ENCODE measurements at regions not wholly inside any gene's neighbourhood (a gene's known extent, or its start where the extent isn't known, plus 50 kb on each side); places are given as distances from the start of the nearest gene placed in this dataset.

DNA sequence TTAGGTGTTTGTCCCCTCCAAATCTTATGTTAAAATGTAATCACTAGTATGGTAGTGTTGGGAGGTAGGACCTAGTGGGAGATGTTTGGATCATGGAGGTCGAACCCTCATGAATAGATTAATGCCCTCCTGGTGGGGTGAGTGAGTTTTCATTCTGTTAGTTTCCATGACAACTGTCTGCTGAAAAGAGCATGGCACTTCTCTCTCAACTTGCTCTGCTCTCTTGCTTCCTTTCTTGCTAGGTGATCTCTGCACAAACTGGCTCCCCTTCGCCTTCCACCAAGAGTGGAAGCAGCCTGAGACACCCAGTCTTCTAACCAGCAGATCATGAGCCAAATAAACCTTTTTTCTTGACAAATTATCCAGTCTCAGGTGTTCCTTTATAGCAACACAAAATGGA lies 853.9 kb downstream of the SORCS1 start:
- Histone ChIP-seq H3K36me3 (ENCODE audit: control insufficient read depth, insufficient read depth, low read length) (no peaks in the 10 kb centered on the region), H3K4me1 (no peaks in the 10 kb centered on the region), H3K9me3 (no peaks in the 10 kb centered on the region), H3K27me3 (replicated peaks; ENCODE audit: control insufficient read depth, insufficient read depth, low read length) (no peaks in the 10 kb centered on the region), H3K4me3 (ENCODE audit: low read depth, low read length) (no peak overlapping the region)
- TF ChIP-seq, protein P1, sequence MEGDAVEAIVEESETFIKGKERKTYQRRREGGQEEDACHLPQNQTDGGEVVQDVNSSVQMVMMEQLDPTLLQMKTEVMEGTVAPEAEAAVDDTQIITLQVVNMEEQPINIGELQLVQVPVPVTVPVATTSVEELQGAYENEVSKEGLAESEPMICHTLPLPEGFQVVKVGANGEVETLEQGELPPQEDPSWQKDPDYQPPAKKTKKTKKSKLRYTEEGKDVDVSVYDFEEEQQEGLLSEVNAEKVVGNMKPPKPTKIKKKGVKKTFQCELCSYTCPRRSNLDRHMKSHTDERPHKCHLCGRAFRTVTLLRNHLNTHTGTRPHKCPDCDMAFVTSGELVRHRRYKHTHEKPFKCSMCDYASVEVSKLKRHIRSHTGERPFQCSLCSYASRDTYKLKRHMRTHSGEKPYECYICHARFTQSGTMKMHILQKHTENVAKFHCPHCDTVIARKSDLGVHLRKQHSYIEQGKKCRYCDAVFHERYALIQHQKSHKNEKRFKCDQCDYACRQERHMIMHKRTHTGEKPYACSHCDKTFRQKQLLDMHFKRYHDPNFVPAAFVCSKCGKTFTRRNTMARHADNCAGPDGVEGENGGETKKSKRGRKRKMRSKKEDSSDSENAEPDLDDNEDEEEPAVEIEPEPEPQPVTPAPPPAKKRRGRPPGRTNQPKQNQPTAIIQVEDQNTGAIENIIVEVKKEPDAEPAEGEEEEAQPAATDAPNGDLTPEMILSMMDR (IDR thresholded peaks at IDR 0.05; ENCODE audit: insufficient read depth in 1 of 2, low read depth in 1 of 2, low read length in 1 of 2, severe bottlenecking in 1 of 2, unreplicated experiment in 1 of 2) = no peak
- H3K27me3 Mint-ChIP-seq (ENCODE audit: insufficient read depth, unreplicated experiment) = no peaks in the 10 kb centered on the region
- no peaks in the 10 kb centered on the region for H3K4me1 Mint-ChIP-seq (ENCODE audit: low read depth, unreplicated experiment)
- no peak overlapping the region for H3K4me3 Mint-ChIP-seq (ENCODE audit: unreplicated experiment)
- no TSS peak for BruUV-seq (replicated peaks)
- no peak overlapping the region for H3K27ac Mint-ChIP-seq (ENCODE audit: unreplicated experiment)
- H3K9me3 Mint-ChIP-seq (ENCODE audit: unreplicated experiment) = no peaks in the 10 kb centered on the region
- H3K36me3 Mint-ChIP-seq (ENCODE audit: insufficient read depth, unreplicated experiment) = no peaks in the 10 kb centered on the region
- no peak for DNase-seq
- ChIA-PET POLR2A (no interaction called here), CTCF (no interaction called here)
- intact Hi-C loops (cut with micrococcal nuclease; ENCODE audit: unreplicated experiment) = no loop called here

DNA sequence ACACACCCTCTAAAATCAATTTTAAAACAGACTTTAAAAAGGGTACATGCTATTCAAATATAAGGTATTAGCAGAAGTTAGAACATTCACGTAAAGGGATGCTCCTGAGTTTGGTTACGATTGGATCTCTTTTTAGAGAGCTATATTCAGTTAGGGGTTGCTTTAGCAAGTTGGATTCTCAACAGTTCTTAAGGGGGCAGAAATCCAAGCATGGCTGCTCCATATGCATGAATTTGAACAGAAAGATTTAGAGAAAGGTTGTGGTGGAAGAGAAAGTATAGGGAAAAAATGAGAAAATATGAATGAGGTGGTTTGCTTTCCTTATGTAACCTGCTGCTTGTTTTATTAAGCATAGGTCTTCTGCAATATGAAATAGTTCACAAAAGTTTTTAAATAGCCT lies 855.1 kb downstream of the SORCS1 start:
- no peak overlapping the region for H3K27ac Mint-ChIP-seq (ENCODE audit: unreplicated experiment)
- Histone ChIP-seq H3K4me1 (no peaks in the 10 kb centered on the region), H3K4me3 (ENCODE audit: low read depth, low read length) (no peak overlapping the region), H3K27me3 (replicated peaks; ENCODE audit: control insufficient read depth, insufficient read depth, low read length) (no peaks in the 10 kb centered on the region), H3K9me3 (no peaks in the 10 kb centered on the region), H3K36me3 (ENCODE audit: control insufficient read depth, insufficient read depth, low read length) (no peaks in the 10 kb centered on the region)
- no peaks in the 10 kb centered on the region for H3K4me1 Mint-ChIP-seq (ENCODE audit: low read depth, unreplicated experiment)
- no peak for DNase-seq
- H3K27me3 Mint-ChIP-seq (ENCODE audit: insufficient read depth, unreplicated experiment) = no peaks in the 10 kb centered on the region
- no peaks in the 10 kb centered on the region for H3K9me3 Mint-ChIP-seq (ENCODE audit: unreplicated experiment)
- POLR2A ChIA-PET = no interaction called here
- BruUV-seq (replicated peaks) = no TSS peak
- CTCF ChIA-PET = no interaction called here
- intact Hi-C loops (cut with micrococcal nuclease; ENCODE audit: unreplicated experiment) = no loop called here
- TF ChIP-seq, protein P1 (IDR thresholded peaks at IDR 0.05; ENCODE audit: insufficient read depth in 1 of 2, low read depth in 1 of 2, low read length in 1 of 2, severe bottlenecking in 1 of 2, unreplicated experiment in 1 of 2) = no peak
- no peaks in the 10 kb centered on the region for H3K36me3 Mint-ChIP-seq (ENCODE audit: insufficient read depth, unreplicated experiment)
- no peak overlapping the region for H3K4me3 Mint-ChIP-seq (ENCODE audit: unreplicated experiment)

DNA sequence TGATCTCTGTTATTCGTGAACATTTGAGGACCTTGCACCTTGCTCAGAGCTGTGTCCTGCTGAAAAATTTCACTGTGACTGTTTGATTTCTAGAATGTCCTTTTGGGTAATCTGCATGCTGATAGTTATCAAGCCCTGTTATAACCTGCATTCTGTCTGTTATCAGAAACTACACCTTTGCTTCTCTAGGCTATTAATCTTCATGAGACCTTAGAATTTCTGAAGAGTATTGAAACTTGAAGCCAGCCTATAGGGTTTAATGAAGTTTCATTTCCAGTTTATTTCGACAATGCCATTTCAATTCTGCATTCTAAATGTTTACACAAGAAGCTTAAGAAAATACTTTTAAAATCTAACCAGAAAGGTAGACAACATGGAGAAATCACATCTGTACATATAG lies 856.2 kb downstream of the SORCS1 start:
- CTCF ChIA-PET = no interaction called here
- Histone ChIP-seq H3K4me1 (no peaks in the 10 kb centered on the region), H3K9me3 (no peaks in the 10 kb centered on the region), H3K36me3 (ENCODE audit: control insufficient read depth, insufficient read depth, low read length) (no peaks in the 10 kb centered on the region), H3K27me3 (replicated peaks; ENCODE audit: control insufficient read depth, insufficient read depth, low read length) (no peaks in the 10 kb centered on the region), H3K4me3 (ENCODE audit: low read depth, low read length) (no peak overlapping the region)
- Mint-ChIP-seq H3K4me3 (ENCODE audit: unreplicated experiment) (no peak overlapping the region), H3K4me1 (ENCODE audit: low read depth, unreplicated experiment) (no peaks in the 10 kb centered on the region), H3K27ac (ENCODE audit: unreplicated experiment) (no peak overlapping the region), H3K36me3 (ENCODE audit: insufficient read depth, unreplicated experiment) (no peaks in the 10 kb centered on the region), H3K27me3 (ENCODE audit: insufficient read depth, unreplicated experiment) (no peaks in the 10 kb centered on the region), H3K9me3 (ENCODE audit: unreplicated experiment) (no peaks in the 10 kb centered on the region)
- TF ChIP-seq, protein P1 (IDR thresholded peaks at IDR 0.05; ENCODE audit: insufficient read depth in 1 of 2, low read depth in 1 of 2, low read length in 1 of 2, severe bottlenecking in 1 of 2, unreplicated experiment in 1 of 2) = no peak
- intact Hi-C loops (cut with micrococcal nuclease; ENCODE audit: unreplicated experiment) = no loop called here
- POLR2A ChIA-PET = no interaction called here
- no TSS peak for BruUV-seq (replicated peaks)
- DNase-seq = no peak

All from Caco-2 (cell line).